ENCODE measurements at regions not wholly inside any gene's neighbourhood (a gene's known extent, or its start where the extent isn't known, plus 50 kb on each side); places are given as distances from the start of the nearest gene placed in this dataset.

DNA sequence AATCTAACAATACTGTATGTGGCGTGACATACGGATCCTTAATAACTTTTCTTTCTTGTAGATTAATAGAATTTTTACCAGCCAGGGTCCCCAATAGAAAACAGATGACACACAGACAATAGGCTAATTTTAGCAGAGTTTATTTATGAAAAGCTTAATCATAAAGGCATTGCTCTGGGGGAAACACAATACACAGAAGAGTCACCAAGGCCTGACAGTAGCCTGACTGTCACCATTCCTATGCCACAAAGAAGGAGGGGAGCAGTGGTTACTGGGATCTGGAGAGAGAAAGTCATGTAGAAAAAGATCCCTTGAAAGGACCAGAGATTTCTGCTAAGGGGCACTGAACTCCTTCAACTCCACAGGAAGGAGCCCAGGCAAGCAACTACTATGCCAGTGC lies 139.5 kb downstream of the METTL4 start:
- no peak for DNase-seq (ENCODE audit: low read depth)
- no peak overlapping the region for H3K4me3 ChIP-seq (ENCODE audit: low read length)
- TF ChIP-seq, protein P1, sequence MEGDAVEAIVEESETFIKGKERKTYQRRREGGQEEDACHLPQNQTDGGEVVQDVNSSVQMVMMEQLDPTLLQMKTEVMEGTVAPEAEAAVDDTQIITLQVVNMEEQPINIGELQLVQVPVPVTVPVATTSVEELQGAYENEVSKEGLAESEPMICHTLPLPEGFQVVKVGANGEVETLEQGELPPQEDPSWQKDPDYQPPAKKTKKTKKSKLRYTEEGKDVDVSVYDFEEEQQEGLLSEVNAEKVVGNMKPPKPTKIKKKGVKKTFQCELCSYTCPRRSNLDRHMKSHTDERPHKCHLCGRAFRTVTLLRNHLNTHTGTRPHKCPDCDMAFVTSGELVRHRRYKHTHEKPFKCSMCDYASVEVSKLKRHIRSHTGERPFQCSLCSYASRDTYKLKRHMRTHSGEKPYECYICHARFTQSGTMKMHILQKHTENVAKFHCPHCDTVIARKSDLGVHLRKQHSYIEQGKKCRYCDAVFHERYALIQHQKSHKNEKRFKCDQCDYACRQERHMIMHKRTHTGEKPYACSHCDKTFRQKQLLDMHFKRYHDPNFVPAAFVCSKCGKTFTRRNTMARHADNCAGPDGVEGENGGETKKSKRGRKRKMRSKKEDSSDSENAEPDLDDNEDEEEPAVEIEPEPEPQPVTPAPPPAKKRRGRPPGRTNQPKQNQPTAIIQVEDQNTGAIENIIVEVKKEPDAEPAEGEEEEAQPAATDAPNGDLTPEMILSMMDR (conservative IDR thresholded peaks at IDR 0.05; ENCODE audit: low read depth, low read length): no peak

DNA sequence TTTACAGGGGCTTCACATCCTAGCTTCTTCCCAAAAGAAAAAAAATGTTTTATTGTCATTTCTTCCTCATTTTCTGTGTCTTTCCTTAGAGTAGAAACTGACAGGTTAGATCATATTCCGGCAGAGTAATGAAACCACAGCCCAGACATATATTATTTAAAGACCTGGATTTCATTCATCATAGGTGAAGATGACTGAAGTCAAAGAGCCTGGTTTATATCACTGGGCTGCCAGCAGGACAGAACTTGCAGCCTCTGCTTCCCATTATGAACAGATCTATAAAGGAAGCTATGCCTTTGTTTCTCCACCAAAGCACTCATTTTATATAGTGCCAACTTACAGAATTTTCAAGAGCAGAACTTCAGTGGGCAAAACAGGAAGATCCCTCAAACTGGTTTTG lies 137.9 kb downstream of the METTL4 start:
- H3K4me3 ChIP-seq (ENCODE audit: low read length): no peak overlapping the region
- TF ChIP-seq, protein P1 (conservative IDR thresholded peaks at IDR 0.05; ENCODE audit: low read depth, low read length): no peak
- DNase-seq (ENCODE audit: low read depth): no peak

DNA sequence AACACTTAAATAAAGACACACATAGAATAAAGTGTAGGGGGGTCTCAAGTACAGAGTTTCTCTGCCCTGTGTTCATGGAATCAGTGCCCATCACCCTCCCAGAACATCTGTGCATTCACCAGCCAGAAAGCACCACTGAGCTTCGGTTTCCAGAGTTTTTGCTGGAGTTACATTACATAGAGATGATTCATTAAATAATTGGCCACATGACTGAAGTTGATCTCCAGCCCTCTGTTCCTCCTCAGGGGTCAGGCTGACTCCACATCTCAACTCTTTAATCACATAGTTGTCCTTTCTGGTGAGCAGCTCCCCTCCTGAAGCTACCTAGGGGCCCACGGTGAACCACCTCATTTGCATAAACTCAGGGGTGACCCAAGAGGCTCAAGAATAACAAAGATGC lies 129.8 kb downstream of the METTL4 start:
- no peak overlapping the region for H3K4me3 ChIP-seq (ENCODE audit: low read length)
- TF ChIP-seq, protein P1 (conservative IDR thresholded peaks at IDR 0.05; ENCODE audit: low read depth, low read length): no peak
- no peak for DNase-seq (ENCODE audit: low read depth)

DNA sequence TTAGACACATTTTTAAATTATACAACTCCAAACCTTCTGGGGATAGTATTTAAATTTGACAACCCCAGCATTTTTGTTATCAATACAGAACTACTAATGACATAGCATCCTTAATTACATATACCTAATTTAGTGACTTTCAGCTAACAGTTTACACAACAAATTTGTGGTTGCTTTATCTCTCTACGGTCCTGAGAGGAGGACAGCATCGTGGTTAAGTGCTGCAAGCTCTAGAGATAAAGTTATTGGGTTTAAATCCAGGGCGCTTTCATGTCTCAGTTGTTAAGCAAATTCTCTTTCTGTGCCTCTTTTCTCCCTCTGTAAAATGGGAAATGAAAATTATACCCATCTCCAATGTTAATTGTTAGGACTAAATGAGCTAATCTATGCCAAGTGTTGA lies 129.3 kb downstream of the METTL4 start:
- TF ChIP-seq, protein P1 (conservative IDR thresholded peaks at IDR 0.05; ENCODE audit: low read depth, low read length): no peak
- no peak overlapping the region for H3K4me3 ChIP-seq (ENCODE audit: low read length)
- no peak for DNase-seq (ENCODE audit: low read depth)

DNA sequence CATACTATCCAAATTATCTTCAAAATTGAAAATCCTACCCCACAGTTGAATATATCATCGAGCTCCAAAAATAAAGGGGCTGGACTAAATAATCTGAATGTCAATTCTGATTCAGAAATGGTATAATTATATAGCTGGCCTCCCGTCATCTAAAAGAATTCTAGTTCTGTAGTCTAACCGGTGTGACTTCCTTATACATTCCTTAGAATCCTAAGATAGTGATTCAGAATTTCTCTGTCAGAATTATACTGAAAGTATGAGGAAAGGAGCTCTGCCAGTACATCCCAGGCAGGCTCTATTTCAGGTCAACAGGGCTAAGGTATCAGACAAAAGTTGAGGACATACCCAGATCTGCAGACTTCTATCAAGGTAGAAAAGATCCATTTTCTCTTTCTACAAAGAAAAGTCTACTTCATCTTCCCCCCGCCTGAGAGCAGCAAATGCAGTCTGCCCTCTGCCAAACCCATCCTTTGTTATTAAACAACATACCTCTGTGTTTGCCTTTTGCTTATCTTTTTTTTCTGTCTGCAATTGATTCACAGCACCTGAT lies 128.5 kb downstream of the METTL4 start:
- H3K4me3 ChIP-seq (ENCODE audit: low read length): no peak overlapping the region
- TF ChIP-seq, protein P1 (conservative IDR thresholded peaks at IDR 0.05; ENCODE audit: low read depth, low read length): no peak

DNA sequence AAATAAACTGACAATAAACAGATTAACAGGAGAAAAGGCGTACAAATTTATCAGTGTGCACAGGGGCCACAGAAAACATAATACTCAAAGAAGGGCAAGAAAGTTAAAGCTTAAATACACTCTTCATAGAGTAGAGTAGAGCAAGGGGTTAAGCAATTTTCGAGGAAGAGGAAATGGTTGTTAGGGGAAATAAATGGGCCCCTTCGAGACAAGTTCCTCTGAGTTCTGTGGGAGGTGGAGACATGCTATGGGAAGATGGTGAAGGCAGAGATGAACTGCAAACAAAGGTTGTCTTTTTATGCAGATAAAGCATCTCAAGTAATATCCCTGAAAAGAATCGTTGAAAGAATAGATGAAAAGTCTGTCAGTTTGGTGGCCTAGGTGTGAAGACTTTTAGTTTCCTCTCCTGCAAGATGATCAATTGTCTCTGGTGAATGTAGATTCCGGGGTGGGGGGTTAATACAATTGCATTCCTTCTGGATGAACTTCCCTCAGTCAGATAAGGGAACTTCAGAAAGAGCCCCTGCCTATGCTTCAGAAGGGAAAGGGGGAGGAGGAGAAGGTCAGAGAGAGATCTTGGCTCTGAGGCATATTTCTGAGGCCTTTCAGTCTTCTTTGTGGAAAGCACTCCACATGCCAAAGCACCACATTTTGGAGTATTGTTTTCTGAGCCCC lies 127.0 kb downstream of the METTL4 start:
- no peak overlapping the region for H3K4me3 ChIP-seq (ENCODE audit: low read length)
- DNase-seq (ENCODE audit: low read depth): no peak
- TF ChIP-seq, protein P1 (conservative IDR thresholded peaks at IDR 0.05; ENCODE audit: low read depth, low read length): no peak

More for the DNA sequence above, 128.5 kb downstream of the METTL4 start:
- DNase-seq (ENCODE audit: low read depth): no peak

DNA sequence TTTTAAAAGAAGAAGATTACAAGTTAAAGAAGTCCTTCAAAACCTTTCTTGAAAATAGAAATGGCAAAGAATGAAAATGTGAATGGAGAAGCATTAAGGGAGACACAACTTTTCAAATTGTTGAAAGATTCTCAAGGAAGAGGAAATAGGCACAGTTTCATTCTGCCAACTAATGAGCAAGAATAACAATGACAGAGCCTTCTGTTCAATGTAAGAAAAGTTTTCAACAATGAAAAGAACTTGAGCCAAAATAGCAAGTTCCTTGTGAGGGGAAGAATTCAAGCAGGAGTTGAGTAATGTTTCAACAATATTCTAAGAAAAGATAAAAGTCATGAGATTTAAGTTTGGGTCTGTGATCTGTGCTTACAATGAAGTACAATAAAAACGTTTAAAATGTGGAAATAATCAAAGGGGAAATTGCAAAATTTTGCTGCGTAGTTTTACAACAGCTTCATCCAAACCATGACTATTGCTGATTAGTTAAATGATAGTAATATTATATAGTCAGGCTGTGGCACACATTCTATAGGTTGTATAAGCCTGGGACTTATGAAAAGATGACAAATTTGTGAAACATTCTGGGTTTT lies 122.6 kb downstream of the METTL4 start:
- TF ChIP-seq, protein P1 (conservative IDR thresholded peaks at IDR 0.05; ENCODE audit: low read depth, low read length): no peak
- no peak for DNase-seq (ENCODE audit: low read depth)

More for the DNA sequence above, 122.6 kb downstream of the METTL4 start:
- no peak overlapping the region for H3K4me3 ChIP-seq (ENCODE audit: low read length)

All from retinal pigment epithelial cell (primary cell).